ENCODE measurements at regions not wholly inside any gene's neighbourhood (a gene's known extent, or its start where the extent isn't known, plus 50 kb on each side); places are given as distances from the start of the nearest gene placed in this dataset.

DNA sequence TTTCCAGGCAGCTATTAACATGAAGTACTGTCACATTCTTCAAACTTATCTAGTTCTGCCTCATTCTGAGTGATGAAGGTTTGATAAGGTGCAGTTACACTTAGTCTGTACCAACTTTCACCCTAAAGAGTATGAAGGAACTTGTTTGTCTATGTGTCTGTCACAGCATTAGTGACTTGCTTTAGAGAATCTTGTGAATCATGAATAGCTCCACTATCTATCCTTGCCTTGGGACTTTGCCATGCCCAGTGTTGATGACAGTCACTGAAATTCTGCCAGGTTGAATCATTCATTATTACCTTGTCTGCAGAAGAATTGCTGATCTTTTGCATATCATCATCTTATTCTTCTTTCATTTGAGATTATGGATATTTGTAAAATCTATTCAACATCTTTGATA, 50.9 kb upstream of the A1CF start:
- TF ChIP-seq, protein P1, sequence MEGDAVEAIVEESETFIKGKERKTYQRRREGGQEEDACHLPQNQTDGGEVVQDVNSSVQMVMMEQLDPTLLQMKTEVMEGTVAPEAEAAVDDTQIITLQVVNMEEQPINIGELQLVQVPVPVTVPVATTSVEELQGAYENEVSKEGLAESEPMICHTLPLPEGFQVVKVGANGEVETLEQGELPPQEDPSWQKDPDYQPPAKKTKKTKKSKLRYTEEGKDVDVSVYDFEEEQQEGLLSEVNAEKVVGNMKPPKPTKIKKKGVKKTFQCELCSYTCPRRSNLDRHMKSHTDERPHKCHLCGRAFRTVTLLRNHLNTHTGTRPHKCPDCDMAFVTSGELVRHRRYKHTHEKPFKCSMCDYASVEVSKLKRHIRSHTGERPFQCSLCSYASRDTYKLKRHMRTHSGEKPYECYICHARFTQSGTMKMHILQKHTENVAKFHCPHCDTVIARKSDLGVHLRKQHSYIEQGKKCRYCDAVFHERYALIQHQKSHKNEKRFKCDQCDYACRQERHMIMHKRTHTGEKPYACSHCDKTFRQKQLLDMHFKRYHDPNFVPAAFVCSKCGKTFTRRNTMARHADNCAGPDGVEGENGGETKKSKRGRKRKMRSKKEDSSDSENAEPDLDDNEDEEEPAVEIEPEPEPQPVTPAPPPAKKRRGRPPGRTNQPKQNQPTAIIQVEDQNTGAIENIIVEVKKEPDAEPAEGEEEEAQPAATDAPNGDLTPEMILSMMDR (IDR thresholded peaks at IDR 0.05; ENCODE audit: insufficient read depth, low read length, poor library complexity, severe bottlenecking) = no peak
- no peak for TF ChIP-seq EZH2phosphoT487 (conservative IDR thresholded peaks at IDR 0.05; ENCODE audit: low read length)

Data from SU-DHL-6 (cell line).